ENCODE measurements at regions not wholly inside any gene's neighbourhood (a gene's known extent, or its start where the extent isn't known, plus 50 kb on each side); places are given as distances from the start of the nearest gene placed in this dataset.

DNA sequence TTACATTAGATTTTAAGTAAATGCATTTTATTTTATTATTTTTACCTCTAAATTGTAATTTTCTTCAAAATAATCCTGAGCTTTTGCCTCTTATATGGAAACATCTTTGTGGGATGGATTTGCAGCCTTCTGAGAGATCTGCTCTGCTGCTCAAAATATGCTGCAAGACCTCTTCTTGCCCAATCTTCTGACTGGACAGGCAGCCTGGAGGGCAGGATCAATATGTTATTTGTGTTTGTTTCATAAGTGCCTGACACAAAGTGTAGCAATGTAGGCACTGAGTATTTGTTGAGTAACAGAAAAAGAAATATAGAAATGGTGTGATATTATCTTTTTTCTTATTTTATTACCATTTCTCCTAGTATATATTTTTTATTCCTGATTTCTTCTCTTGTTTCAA, 1106.9 kb downstream of the TMTC2 start:
- intact Hi-C loops (cut with micrococcal nuclease), result no loop called here
- no peaks in the 10 kb centered on the region for H3K9me1 ChIP-seq (ENCODE audit: insufficient read depth, low read length)
- no peaks in the 10 kb centered on the region for H3K27me3 ChIP-seq (ENCODE audit: control insufficient read depth, insufficient read depth, low read length)
- H2AK9ac ChIP-seq (replicated peaks; ENCODE audit: low read depth, low read length, poor library complexity), result no peak overlapping the region
- TF ChIP-seq MXI1 (IDR thresholded peaks at IDR 0.05; ENCODE audit: borderline replicate concordance, low read depth, low read length), result no peak
- TF ChIP-seq SMC3 (IDR thresholded peaks at IDR 0.05; ENCODE audit: low read depth, low read length), result no peak
- no peak for TF ChIP-seq RCOR1 (IDR thresholded peaks at IDR 0.05; ENCODE audit: insufficient replicate concordance, low read length)
- no peak overlapping the region for H3K4ac ChIP-seq (ENCODE audit: low read depth, low read length)
- no peak overlapping the region for H2BK20ac ChIP-seq (ENCODE audit: low read depth, low read length)
- H2BK15ac ChIP-seq (ENCODE audit: low read depth, low read length), result no peak overlapping the region
- no peak overlapping the region for H4K8ac ChIP-seq (ENCODE audit: low read depth in 2 of 2, low read length in 2 of 2)
- no peak overlapping the region for H3K18ac ChIP-seq (ENCODE audit: low read depth, low read length)
- no peak overlapping the region for H2AK5ac ChIP-seq (ENCODE audit: low read depth, low read length)
- POLR2A ChIA-PET (ENCODE audit: unreplicated experiment), result no interaction called here
- dilution Hi-C loops (cut with HindIII; ENCODE audit: low sequenced_read_pairs, unreplicated experiment), result no loop called here
- BruUV-seq (replicated peaks), result no TSS peak
- no peak overlapping the region for H3K27ac ChIP-seq (ENCODE audit: insufficient read depth, low read length)
- H3K4me1 ChIP-seq (ENCODE audit: control insufficient read depth, insufficient read depth, low read length), result no peaks in the 10 kb centered on the region
- no peaks in the 10 kb centered on the region for H3K9me3 ChIP-seq (ENCODE audit: control insufficient read depth, insufficient read depth, low read length)
- H3K56ac ChIP-seq (ENCODE audit: extremely low read depth, insufficient read depth, low read length), result no peak overlapping the region
- H3K36me3 ChIP-seq (ENCODE audit: control insufficient read depth, insufficient read depth, low read length), result no peaks in the 10 kb centered on the region
- H3K14ac ChIP-seq (replicated peaks; ENCODE audit: low read depth, low read length), result no peak overlapping the region
- in situ Hi-C loops (cut with MboI; ENCODE audit: low sequenced_read_pairs), result no loop called here
- no peak for ATAC-seq (ENCODE audit: low read depth)
- no peak overlapping the region for H3K4me3 ChIP-seq (ENCODE audit: insufficient read depth, low read depth, low read length)
- H4K20me1 ChIP-seq (ENCODE audit: insufficient read depth, low read length), result no peaks in the 10 kb centered on the region
- H2BK120ac ChIP-seq (ENCODE audit: low read depth, low read length), result no peak overlapping the region
- H3K9ac ChIP-seq (ENCODE audit: low read depth, low read length), result no peak overlapping the region
- H3K23ac ChIP-seq (ENCODE audit: low read depth, low read length), result no peak overlapping the region
- no peak overlapping the region for H4K5ac ChIP-seq (ENCODE audit: low read depth, low read length)
- no peak overlapping the region for H2BK5ac ChIP-seq (ENCODE audit: low read depth, low read length, poor library complexity, severe bottlenecking)
- CTCF ChIA-PET, result no interaction called here
- no peaks in the 10 kb centered on the region for H3K79me1 ChIP-seq (ENCODE audit: low read depth in 1 of 2, low read length in 2 of 2)
- H3K4me2 ChIP-seq (ENCODE audit: low read depth, low read length), result no peak overlapping the region
- no peak overlapping the region for H4K91ac ChIP-seq (ENCODE audit: insufficient read depth, low read depth, low read length)
- no peak overlapping the region for H2AFZ ChIP-seq (replicated peaks; ENCODE audit: low read length, poor library complexity)
- no peak for DNase-seq

Measured in IMR-90 (cell line).